Small intestine (tissue), 7 donors: ENCODE measurements at regions not wholly inside any gene's neighbourhood (a gene's known extent, or its start where the extent isn't known, plus 50 kb on each side); places are given as distances from the start of the nearest gene placed in this dataset.
"Not testable (repeated sequence)": the region's sequence is repeated elsewhere in the genome, so short reads cannot be mapped to it uniquely, and the experiment has no call there.

Experiments
- DNase-seq, 2 donors: peaks; one replicate each; pipeline versions ENCODE4 v3.0.0 to v3.0.0-alpha.2; 2013
- FAIRE-seq: peaks from 2 replicates; lab custom pipeline; 2012; peaks lifted over from hg19 to GRCh38; lab: Jason Lieb, UNC
- H3K27ac ChIP-seq, 3 donors: one replicate each; pipeline ENCODE4 v1.5.1; 2013; ENCODE audit warnings: low read length in 2 of 3, mild to moderate bottlenecking in 2 of 3, control low read depth in 1 of 3, inconsistent platforms in 1 of 3, low read depth in 1 of 3, moderate library complexity in 1 of 3
- H3K27me3 ChIP-seq, 3 donors: one replicate each; pipeline ENCODE4 v1.6.1; 2013; ENCODE audit warnings: low read length in 3 of 3, inconsistent platforms in 1 of 3; ENCODE audit not compliant: control insufficient read depth in 3 of 3, insufficient read depth in 3 of 3
- H3K36me3 ChIP-seq, 3 donors: one replicate each; pipeline ENCODE4 v1.6.1; 2013; ENCODE audit warnings: low read length in 3 of 3, inconsistent platforms in 1 of 3, low read depth in 1 of 3, mild to moderate bottlenecking in 1 of 3, moderate library complexity in 1 of 3; ENCODE audit not compliant: control insufficient read depth in 3 of 3, insufficient read depth in 2 of 3
- H3K4me1 ChIP-seq, 3 donors: one replicate each; pipeline ENCODE4 v1.6.1; 2013; ENCODE audit warnings: low read length in 2 of 3, inconsistent platforms in 1 of 3, low read depth in 1 of 3, mild to moderate bottlenecking in 1 of 3, moderate library complexity in 1 of 3; ENCODE audit not compliant: control insufficient read depth in 3 of 3, insufficient read depth in 2 of 3
- H3K4me3 ChIP-seq, 3 donors: one replicate each; pipeline ENCODE4 v1.5.1; 2013; ENCODE audit warnings: low read length in 3 of 3, control low read depth in 1 of 3, inconsistent platforms in 1 of 3, low read depth in 1 of 3, mild to moderate bottlenecking in 1 of 3, moderate library complexity in 1 of 3
- H3K9me3 ChIP-seq, 2 donors: one replicate each; pipeline ENCODE4 v1.6.1; 2013; ENCODE audit warnings: low read depth in 1 of 2, low read length in 1 of 2; ENCODE audit not compliant: control insufficient read depth in 2 of 2, insufficient read depth in 1 of 2
- WGBS, 3 donors: extraction: QIAGEN DNeasy Blood & Tissue Kit; methylation state at CpG; one replicate each; pipeline ENCODE4 v1.1.7; 2013; 5-methylcytosine and 5-hydroxymethylcytosine counted together
- donor health status: healthy with polysubstance abuse.
- donor health status: control.
- donor health status: control.
- donor health status: Bipolar disorder and iron deficiency.
- donor health status: healthy.

- no peaks in the 10 kb centered on the region for H3K9me3 ChIP-seq
- H3K4me3 ChIP-seq, result no peak overlapping the region
- no peaks in the 10 kb centered on the region for H3K4me1 ChIP-seq
- no peak overlapping the region for H3K27ac ChIP-seq
- peaks cover 0 to 5% (median 2%) of the 10 kb centered on the region in 3 donors for H3K27me3 ChIP-seq
- H3K36me3 ChIP-seq, result no peaks in the 10 kb centered on the region
- no peak for DNase-seq
- WGBS, 3 donors, result 61 to 85% (median 62%) methylated on average over 2 of the region's 2 CpGs
- FAIRE-seq, result no peak
Observed at GRCh38 chr10:84012431-84012830, 126.9 kb upstream of the GHITM start.

- H3K27me3 ChIP-seq, result peaks cover 0 to 5% (median 2%) of the 10 kb centered on the region in 3 donors
- H3K9me3 ChIP-seq, result no peaks in the 10 kb centered on the region
- 52 to 55% (median 54%) methylated on average over 2 of the region's 2 CpGs for WGBS, 3 donors
- no peak for FAIRE-seq
- no peaks in the 10 kb centered on the region for H3K4me1 ChIP-seq
- H3K4me3 ChIP-seq, result no peak overlapping the region
- no peak overlapping the region for H3K27ac ChIP-seq
- no peak for DNase-seq
- no peaks in the 10 kb centered on the region for H3K36me3 ChIP-seq
Observed at GRCh38 chr10:84012831-84013458, 126.4 kb upstream of the GHITM start.

GRCh38 chr10:84015877-84016595 lies 123.3 kb upstream of the GHITM start:
- FAIRE-seq (no peak), DNase-seq (no peak)
- WGBS, 3 donors, result 58 to 61% (median 59%) methylated on average over 6 of the region's 6 CpGs
- Histone ChIP-seq H3K27me3 (peaks cover 0 to 5% (median 2%) of the 10 kb centered on the region in 3 donors), H3K9me3 (peaks cover 0 to 5% of the 10 kb centered on the region in 2 donors), H3K4me1 (no peaks in the 10 kb centered on the region), H3K4me3 (no peak overlapping the region), H3K27ac (no peak overlapping the region), H3K36me3 (no peaks in the 10 kb centered on the region)

GRCh38 chr10:84018826-84019225 lies 120.5 kb upstream of the GHITM start:
- Histone ChIP-seq H3K27me3 (peaks cover 0 to 3% (median 0%) of the 10 kb centered on the region in 3 donors), H3K9me3 (peaks cover 0 to 5% of the 10 kb centered on the region in 2 donors), H3K36me3 (no peaks in the 10 kb centered on the region), H3K4me3 (no peak overlapping the region), H3K27ac (no peak overlapping the region), H3K4me1 (no peaks in the 10 kb centered on the region)
- DNase-seq (no peak), FAIRE-seq (no peak)
- WGBS, 3 donors, result 90% methylated on average over 3 of the region's 3 CpGs

GRCh38 chr10:84019854-84020458 lies 119.4 kb upstream of the GHITM start:
- not testable (repeated sequence) for H3K27ac ChIP-seq, H3K4me1 ChIP-seq, FAIRE-seq, H3K4me3 ChIP-seq, H3K9me3 ChIP-seq, H3K36me3 ChIP-seq, H3K27me3 ChIP-seq
- DNase-seq, result peak in 1 of 2 donors; percentile 25
- WGBS, 3 donors, result 38 to 64% (median 43%) methylated on average over 9 of the region's 9 CpGs

GRCh38 chr10:84026821-84027257 lies 112.5 kb upstream of the GHITM start:
- FAIRE-seq, result no peak
- no peaks in the 10 kb centered on the region for H3K9me3 ChIP-seq
- no peaks in the 10 kb centered on the region for H3K4me1 ChIP-seq
- no peaks in the 10 kb centered on the region for H3K36me3 ChIP-seq
- H3K27me3 ChIP-seq, result no peaks in the 10 kb centered on the region
- no peak overlapping the region for H3K4me3 ChIP-seq
- peak; percentile 14 to 16 for DNase-seq
- no peak overlapping the region for H3K27ac ChIP-seq

GRCh38 chr10:84029840-84030239 lies 109.5 kb upstream of the GHITM start:
- H3K36me3 ChIP-seq, result no peaks in the 10 kb centered on the region
- WGBS, 3 donors, result 67 to 76% (median 75%) methylated on average over 4 of the region's 4 CpGs
- peaks cover 0 to 4% (median 0%) of the 10 kb centered on the region in 3 donors for H3K27me3 ChIP-seq
- no peaks in the 10 kb centered on the region for H3K9me3 ChIP-seq
- DNase-seq, result no peak
- H3K4me1 ChIP-seq, result no peaks in the 10 kb centered on the region
- no peak overlapping the region for H3K4me3 ChIP-seq
- H3K27ac ChIP-seq, result no peak overlapping the region
- no peak for FAIRE-seq

GRCh38 chr10:84038035-84038434 lies 101.3 kb upstream of the GHITM start:
- Histone ChIP-seq H3K27ac (no peak overlapping the region), H3K36me3 (no peaks in the 10 kb centered on the region), H3K9me3 (no peaks in the 10 kb centered on the region), H3K4me1 (no peaks in the 10 kb centered on the region), H3K27me3 (peaks cover 0 to 4% (median 2%) of the 10 kb centered on the region in 3 donors), H3K4me3 (no peak overlapping the region)
- FAIRE-seq (no peak), DNase-seq (no peak)
- WGBS, 3 donors, result 67 to 69% (median 68%) methylated on average over 2 of the region's 2 CpGs
